Transverse colon (tissue), 4 donors: ENCODE measurements at regions not wholly inside any gene's neighbourhood (a gene's known extent, or its start where the extent isn't known, plus 50 kb on each side); places are given as distances from the start of the nearest gene placed in this dataset.

Source experiments
- EP300 ChIP-seq: sonication (generic); formaldehyde crosslinking; IDR thresholded peaks from one replicate; pipeline ENCODE4 v1.6.1; 2017; ENCODE audit warnings: antibody characterized with exemption, low read depth
- POLR2AphosphoS5 ChIP-seq, 3 donors: sonication (generic); formaldehyde crosslinking; IDR thresholded peaks; one replicate each; pipeline ENCODE4 v1.6.1; 2016; ENCODE audit warnings: antibody characterized with exemption in 3 of 3
- TF ChIP-seq, protein P1 (sequence below), 5 experiments: fragments of 200-600 bp in 3 of 5; fragments of 450-650 bp in 2 of 5; sonication (generic) in 3 of 5; IDR thresholded peaks; 1 replicate in 2 of 5; 2 replicates in 3 of 5; pipeline ENCODE4 v1.5.1; 2016 to 2017; ENCODE audit warnings: antibody characterized with exemption in 5 of 5, inconsistent platforms in 3 of 5, mild to moderate bottlenecking in 2 of 5, moderate library complexity in 1 of 5

- TF ChIP-seq, protein P1, sequence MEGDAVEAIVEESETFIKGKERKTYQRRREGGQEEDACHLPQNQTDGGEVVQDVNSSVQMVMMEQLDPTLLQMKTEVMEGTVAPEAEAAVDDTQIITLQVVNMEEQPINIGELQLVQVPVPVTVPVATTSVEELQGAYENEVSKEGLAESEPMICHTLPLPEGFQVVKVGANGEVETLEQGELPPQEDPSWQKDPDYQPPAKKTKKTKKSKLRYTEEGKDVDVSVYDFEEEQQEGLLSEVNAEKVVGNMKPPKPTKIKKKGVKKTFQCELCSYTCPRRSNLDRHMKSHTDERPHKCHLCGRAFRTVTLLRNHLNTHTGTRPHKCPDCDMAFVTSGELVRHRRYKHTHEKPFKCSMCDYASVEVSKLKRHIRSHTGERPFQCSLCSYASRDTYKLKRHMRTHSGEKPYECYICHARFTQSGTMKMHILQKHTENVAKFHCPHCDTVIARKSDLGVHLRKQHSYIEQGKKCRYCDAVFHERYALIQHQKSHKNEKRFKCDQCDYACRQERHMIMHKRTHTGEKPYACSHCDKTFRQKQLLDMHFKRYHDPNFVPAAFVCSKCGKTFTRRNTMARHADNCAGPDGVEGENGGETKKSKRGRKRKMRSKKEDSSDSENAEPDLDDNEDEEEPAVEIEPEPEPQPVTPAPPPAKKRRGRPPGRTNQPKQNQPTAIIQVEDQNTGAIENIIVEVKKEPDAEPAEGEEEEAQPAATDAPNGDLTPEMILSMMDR (IDR thresholded peaks at IDR 0.05), result no peak
- no peak for TF ChIP-seq POLR2AphosphoS5 (IDR thresholded peaks at IDR 0.05)
- TF ChIP-seq EP300, result no peak
These were observed 245.9 kb upstream of the USP15 start for GRCh38 chr12:62014330-62014729.
